ENCODE measurements at regions not wholly inside any gene's neighbourhood (a gene's known extent, or its start where the extent isn't known, plus 50 kb on each side); places are given as distances from the start of the nearest gene placed in this dataset.

DNA sequence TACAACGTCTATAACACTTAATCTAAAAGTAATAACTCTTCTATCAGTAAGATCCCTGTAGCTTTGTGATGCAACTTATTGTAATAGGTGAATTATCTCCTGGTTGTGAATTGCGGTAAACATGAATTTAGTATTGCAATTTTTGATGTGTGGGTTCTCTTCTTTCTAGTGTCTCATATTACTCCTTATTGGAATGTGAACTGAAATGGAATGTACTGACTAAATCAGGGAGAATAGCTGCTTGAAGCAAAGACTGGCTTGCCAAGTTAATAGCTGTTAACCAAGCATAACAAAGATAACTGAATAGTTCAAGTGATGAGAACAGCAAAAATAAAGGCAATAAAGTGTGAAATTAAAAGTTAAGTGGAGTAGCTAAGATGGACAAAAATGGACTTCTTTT, 60.5 kb upstream of the TFPI start:
- Histone ChIP-seq H3K9me2 (ENCODE audit: insufficient read depth) (no peaks in the 10 kb centered on the region; the same call in 1 of the 2 replicates), H3F3A (replicated peaks; ENCODE audit: low read depth) (no peaks in the 10 kb centered on the region), H3K4me3 (no peak overlapping the region), H2AFZ (no peak overlapping the region), H3K27me3 (ENCODE audit: insufficient read depth) (no peaks in the 10 kb centered on the region), H4K20me1 (replicated peaks; ENCODE audit: insufficient read depth) (no peaks in the 10 kb centered on the region), H3K79me2 (replicated peaks; ENCODE audit: insufficient read depth) (no peaks in the 10 kb centered on the region), H3K4me2 (no peak overlapping the region), H3K36me3 (ENCODE audit: insufficient read depth) (no peaks in the 10 kb centered on the region), H3K27ac (ENCODE audit: low read depth) (no peak overlapping the region), H3K4me1 (ENCODE audit: insufficient read depth) (peaks cover 40% of the 10 kb centered on the region)
- ATAC-seq, result no peak
- DNase-seq (ENCODE audit: low spot score), result no peak
- TF ChIP-seq, protein P1, sequence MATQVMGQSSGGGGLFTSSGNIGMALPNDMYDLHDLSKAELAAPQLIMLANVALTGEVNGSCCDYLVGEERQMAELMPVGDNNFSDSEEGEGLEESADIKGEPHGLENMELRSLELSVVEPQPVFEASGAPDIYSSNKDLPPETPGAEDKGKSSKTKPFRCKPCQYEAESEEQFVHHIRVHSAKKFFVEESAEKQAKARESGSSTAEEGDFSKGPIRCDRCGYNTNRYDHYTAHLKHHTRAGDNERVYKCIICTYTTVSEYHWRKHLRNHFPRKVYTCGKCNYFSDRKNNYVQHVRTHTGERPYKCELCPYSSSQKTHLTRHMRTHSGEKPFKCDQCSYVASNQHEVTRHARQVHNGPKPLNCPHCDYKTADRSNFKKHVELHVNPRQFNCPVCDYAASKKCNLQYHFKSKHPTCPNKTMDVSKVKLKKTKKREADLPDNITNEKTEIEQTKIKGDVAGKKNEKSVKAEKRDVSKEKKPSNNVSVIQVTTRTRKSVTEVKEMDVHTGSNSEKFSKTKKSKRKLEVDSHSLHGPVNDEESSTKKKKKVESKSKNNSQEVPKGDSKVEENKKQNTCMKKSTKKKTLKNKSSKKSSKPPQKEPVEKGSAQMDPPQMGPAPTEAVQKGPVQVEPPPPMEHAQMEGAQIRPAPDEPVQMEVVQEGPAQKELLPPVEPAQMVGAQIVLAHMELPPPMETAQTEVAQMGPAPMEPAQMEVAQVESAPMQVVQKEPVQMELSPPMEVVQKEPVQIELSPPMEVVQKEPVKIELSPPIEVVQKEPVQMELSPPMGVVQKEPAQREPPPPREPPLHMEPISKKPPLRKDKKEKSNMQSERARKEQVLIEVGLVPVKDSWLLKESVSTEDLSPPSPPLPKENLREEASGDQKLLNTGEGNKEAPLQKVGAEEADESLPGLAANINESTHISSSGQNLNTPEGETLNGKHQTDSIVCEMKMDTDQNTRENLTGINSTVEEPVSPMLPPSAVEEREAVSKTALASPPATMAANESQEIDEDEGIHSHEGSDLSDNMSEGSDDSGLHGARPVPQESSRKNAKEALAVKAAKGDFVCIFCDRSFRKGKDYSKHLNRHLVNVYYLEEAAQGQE (IDR thresholded peaks at IDR 0.05; ENCODE audit: unreplicated experiment), result no peak
- TF ChIP-seq CREB1 (CRISPR knock-in tag; IDR thresholded peaks at IDR 0.05; ENCODE audit: low read depth) (no peak), EZH2 (IDR thresholded peaks at IDR 0.05; ENCODE audit: low read depth, unreplicated experiment) (no peak)
- H3K27me3 Mint-ChIP-seq (ENCODE audit: insufficient read depth, low read depth, poor library complexity), result peaks cover 3% of the 10 kb centered on the region
- H3K36me3 Mint-ChIP-seq (ENCODE audit: low read depth), result no peaks in the 10 kb centered on the region
- H3K4me1 Mint-ChIP-seq, result peaks cover 39% of the 10 kb centered on the region
- H3K9me3 Mint-ChIP-seq, result no peaks in the 10 kb centered on the region
- H3K27ac Mint-ChIP-seq, result no peak overlapping the region
- H3K4me3 Mint-ChIP-seq, result no peak overlapping the region

DNA sequence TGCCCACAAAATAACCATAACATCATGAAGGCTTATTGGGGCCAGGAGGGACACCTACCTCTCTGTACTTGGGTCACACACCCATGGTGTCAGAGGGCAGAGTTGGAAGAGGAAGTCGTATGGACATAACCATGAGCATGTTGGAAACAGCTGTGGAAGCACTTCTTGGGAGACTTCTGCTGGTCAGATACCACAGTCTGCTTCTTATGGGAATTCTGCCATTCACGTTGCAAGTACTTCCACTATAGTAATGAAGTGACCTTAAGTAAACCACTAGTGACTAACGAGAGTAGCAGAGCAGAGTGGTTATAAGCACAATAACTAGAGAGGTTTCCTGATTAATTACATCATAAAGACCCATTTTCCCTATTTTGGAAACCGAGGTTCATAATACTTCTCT, 61.1 kb upstream of the TFPI start:
- peaks cover 39% of the 10 kb centered on the region for H3K4me1 Mint-ChIP-seq
- Histone ChIP-seq H3K4me3 (no peak overlapping the region), H3K36me3 (ENCODE audit: insufficient read depth) (no peaks in the 10 kb centered on the region), H4K20me1 (replicated peaks; ENCODE audit: insufficient read depth) (no peaks in the 10 kb centered on the region), H3K27me3 (ENCODE audit: insufficient read depth) (no peaks in the 10 kb centered on the region), H3K9me2 (ENCODE audit: insufficient read depth) (peaks cover 1% of the 10 kb centered on the region; the same call in 1 of the 2 replicates), H2AFZ (no peak overlapping the region), H3K4me2 (peak overlapping the region; percentile 55; the same call in 1 of the 2 replicates), H3K27ac (ENCODE audit: low read depth) (no peak overlapping the region), H3K79me2 (replicated peaks; ENCODE audit: insufficient read depth) (no peaks in the 10 kb centered on the region), H3K4me1 (ENCODE audit: insufficient read depth) (peaks cover 44% of the 10 kb centered on the region), H3F3A (replicated peaks; ENCODE audit: low read depth) (no peaks in the 10 kb centered on the region)
- H3K27ac Mint-ChIP-seq, result peak overlapping the region; percentile 65; the same call in 1 of the 2 replicates
- H3K27me3 Mint-ChIP-seq (ENCODE audit: insufficient read depth, low read depth, poor library complexity), result peaks cover 3% of the 10 kb centered on the region
- no peak for TF ChIP-seq CREB1 (CRISPR knock-in tag; IDR thresholded peaks at IDR 0.05; ENCODE audit: low read depth)
- TF ChIP-seq, protein P1 (IDR thresholded peaks at IDR 0.05; ENCODE audit: unreplicated experiment), result no peak
- TF ChIP-seq, protein P2, sequence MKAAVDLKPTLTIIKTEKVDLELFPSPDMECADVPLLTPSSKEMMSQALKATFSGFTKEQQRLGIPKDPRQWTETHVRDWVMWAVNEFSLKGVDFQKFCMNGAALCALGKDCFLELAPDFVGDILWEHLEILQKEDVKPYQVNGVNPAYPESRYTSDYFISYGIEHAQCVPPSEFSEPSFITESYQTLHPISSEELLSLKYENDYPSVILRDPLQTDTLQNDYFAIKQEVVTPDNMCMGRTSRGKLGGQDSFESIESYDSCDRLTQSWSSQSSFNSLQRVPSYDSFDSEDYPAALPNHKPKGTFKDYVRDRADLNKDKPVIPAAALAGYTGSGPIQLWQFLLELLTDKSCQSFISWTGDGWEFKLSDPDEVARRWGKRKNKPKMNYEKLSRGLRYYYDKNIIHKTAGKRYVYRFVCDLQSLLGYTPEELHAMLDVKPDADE (IDR thresholded peaks at IDR 0.05), result no peak
- no peak for TF ChIP-seq ZNF114 (CRISPR knock-in tag; IDR thresholded peaks at IDR 0.05)
- no peak for TF ChIP-seq ZNF331 (CRISPR knock-in tag; IDR thresholded peaks at IDR 0.05; ENCODE audit: low read depth)
- no peak overlapping the region for H3K4me3 Mint-ChIP-seq
- no peak for DNase-seq (ENCODE audit: low spot score)
- H3K9me3 Mint-ChIP-seq, result no peaks in the 10 kb centered on the region
- ATAC-seq, result no peak
- H3K36me3 Mint-ChIP-seq (ENCODE audit: low read depth), result no peaks in the 10 kb centered on the region
